Colonic mucosa (tissue), 4 donors: ENCODE measurements at regions not wholly inside any gene's neighbourhood (a gene's known extent, or its start where the extent isn't known, plus 50 kb on each side); places are given as distances from the start of the nearest gene placed in this dataset.

ENCODE experiments used
- DNase-seq: peaks from one replicate; pipeline ENCODE4 v3.0.0-alpha.2; 2020
- H3K27ac ChIP-seq: fragments of 200-600 bp; one replicate; pipeline ENCODE4 v1.8.0; 2021
- H3K27me3 ChIP-seq: fragments of 200-600 bp; one replicate; pipeline ENCODE4 v1.8.0; 2021
- H3K36me3 ChIP-seq: fragments of 200-600 bp; one replicate; pipeline ENCODE4 v1.8.0; 2021
- H3K4me1 ChIP-seq: fragments of 200-600 bp; one replicate; pipeline ENCODE4 v1.8.0; 2021; ENCODE audit warnings: mild to moderate bottlenecking
- H3K4me3 ChIP-seq: fragments of 200-600 bp; one replicate; pipeline ENCODE4 v1.8.0; 2021
- H3K9ac ChIP-seq, 2 donors: one replicate each; pipeline ENCODE4 v1.7.0; 2013; ENCODE audit warnings: control low read depth in 2 of 2, low read depth in 2 of 2, low read length in 2 of 2
- H3K9me3 ChIP-seq: fragments of 200-600 bp; one replicate; pipeline ENCODE4 v1.8.0; 2021
- CTCF ChIP-seq: fragments of 200-600 bp; IDR thresholded peaks from one replicate; pipeline ENCODE4 v1.8.0; 2022; ENCODE audit warnings: antibody characterized with exemption, mild to moderate bottlenecking
- intact Hi-C: fragments of 100-400 bp; cut with DNase I; formaldehyde crosslinking; loops from one replicate; pipeline ENCODE4 v1.14.1; 2022
- donor health status: healthy.
- donor health status: DM: no; HTN: no; CAD: no.
- donor health status: DM: no; HTN: no; CAD: no.

- no peaks in the 10 kb centered on the region for H3K9me3 ChIP-seq
- TF ChIP-seq CTCF, result no peak
- no peaks in the 10 kb centered on the region for H3K4me1 ChIP-seq
- H3K27ac ChIP-seq, result peak overlapping the region; percentile 70
- intact Hi-C loops, result no loop called here
- no peak for DNase-seq
- no peaks in the 10 kb centered on the region for H3K27me3 ChIP-seq
- H3K4me3 ChIP-seq, result peak overlapping the region; percentile 14
- no peaks in the 10 kb centered on the region for H3K36me3 ChIP-seq
- H3K9ac ChIP-seq, result peak overlapping the region in 1 of 2 donors; percentile 81
Observed at GRCh38 chr10:4217653-4218052, 432.6 kb upstream of the KLF6 start.

DNA sequence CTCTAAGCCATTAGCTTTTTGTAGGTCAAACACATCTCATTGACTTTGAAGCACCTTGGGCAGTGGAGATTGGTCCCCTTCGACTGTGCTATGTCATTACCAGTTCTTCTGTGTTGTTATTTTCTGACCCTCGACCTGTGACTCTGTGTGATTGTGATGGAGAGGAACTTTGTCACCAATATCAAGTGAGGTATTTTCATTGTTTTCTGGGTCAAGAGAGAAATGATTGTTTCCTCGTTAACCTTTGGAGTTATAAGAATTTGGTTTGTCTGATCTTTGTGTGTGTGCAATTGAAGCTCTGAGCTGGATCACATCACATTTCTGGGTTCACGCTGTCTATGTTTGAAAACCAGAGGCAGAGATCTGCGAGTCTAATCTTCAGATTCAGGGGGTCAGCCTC, 432.2 kb upstream of the KLF6 start:
- DNase-seq, result no peak
- Histone ChIP-seq H3K9me3 (no peaks in the 10 kb centered on the region), H3K36me3 (no peaks in the 10 kb centered on the region), H3K27ac (peak overlapping the region; percentile 70), H3K9ac (peak overlapping the region in 1 of 2 donors; percentile 81), H3K27me3 (no peaks in the 10 kb centered on the region), H3K4me1 (no peaks in the 10 kb centered on the region), H3K4me3 (no peak overlapping the region)
- no peak for TF ChIP-seq CTCF
- intact Hi-C loops, result no loop called here

DNA sequence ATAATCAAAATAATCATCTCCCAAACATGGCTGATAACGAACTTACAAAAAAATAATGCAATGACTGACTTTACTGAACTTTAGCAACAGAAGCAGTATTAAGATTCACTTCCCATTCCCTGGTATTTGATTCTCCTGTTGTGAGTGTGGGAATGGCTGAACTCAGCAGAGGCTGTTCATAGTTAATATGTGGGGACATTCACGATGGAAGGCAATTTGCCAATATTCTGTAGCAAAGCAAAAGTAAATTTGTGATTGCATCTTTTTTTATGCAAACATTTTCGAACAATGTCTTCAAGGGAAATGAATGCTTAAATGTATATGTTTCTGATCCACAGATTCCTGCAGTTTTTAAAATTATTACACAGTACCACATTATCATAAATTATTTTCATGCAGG, 431.7 kb upstream of the KLF6 start:
- DNase-seq, result no peak
- H3K27ac ChIP-seq, result no peak overlapping the region
- H3K4me3 ChIP-seq, result no peak overlapping the region
- H3K9ac ChIP-seq, result no peak overlapping the region
- no peaks in the 10 kb centered on the region for H3K4me1 ChIP-seq
- no peaks in the 10 kb centered on the region for H3K9me3 ChIP-seq
- TF ChIP-seq CTCF, result no peak
- H3K36me3 ChIP-seq, result no peaks in the 10 kb centered on the region
- no peaks in the 10 kb centered on the region for H3K27me3 ChIP-seq
- intact Hi-C loops, result no loop called here

DNA sequence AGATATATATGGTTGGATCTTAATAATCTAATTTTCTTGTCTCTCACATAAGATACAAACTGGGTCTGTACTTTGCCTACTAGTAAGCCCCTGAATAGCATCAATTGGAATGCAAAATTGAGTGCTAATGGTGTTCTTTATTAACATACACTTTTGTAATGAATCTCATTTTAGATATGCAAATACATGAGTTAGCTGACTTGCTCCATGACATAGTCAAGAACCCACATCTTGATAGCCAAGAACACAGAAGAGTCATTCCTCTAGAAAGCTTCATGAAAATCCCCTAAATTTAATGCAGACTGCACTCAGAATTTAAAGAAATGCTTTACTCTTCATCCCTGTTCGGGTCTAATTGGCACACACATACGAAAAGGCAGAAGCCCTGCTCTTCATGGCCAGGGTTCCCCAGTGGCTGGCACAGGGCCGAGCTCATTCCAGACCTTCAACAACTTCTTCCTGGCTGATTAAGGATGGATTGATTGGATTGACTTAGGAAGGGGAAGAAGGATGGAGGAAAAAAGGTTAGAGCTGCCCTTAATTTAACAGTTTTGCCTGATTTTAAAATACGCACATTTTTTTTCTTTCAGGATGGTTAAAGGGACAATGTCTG, 431.1 kb upstream of the KLF6 start:
- no peaks in the 10 kb centered on the region for H3K36me3 ChIP-seq
- intact Hi-C loops, result no loop called here
- no peaks in the 10 kb centered on the region for H3K27me3 ChIP-seq
- H3K4me3 ChIP-seq, result no peak overlapping the region
- no peak overlapping the region for H3K9ac ChIP-seq
- no peak overlapping the region for H3K27ac ChIP-seq
- DNase-seq, result no peak
- H3K9me3 ChIP-seq, result no peaks in the 10 kb centered on the region
- TF ChIP-seq CTCF, result no peak
- H3K4me1 ChIP-seq, result no peaks in the 10 kb centered on the region

GRCh38 chr10:4215485-4215884, 430.5 kb upstream of the KLF6 start:
- DNase-seq, result no peak
- intact Hi-C loops, result no loop called here

More at GRCh38 chr10:4215485-4215884, 430.5 kb upstream of the KLF6 start:
- H3K36me3 ChIP-seq, result no peaks in the 10 kb centered on the region
- peak overlapping the region; percentile 29 for H3K27ac ChIP-seq
- H3K4me1 ChIP-seq, result no peaks in the 10 kb centered on the region
- no peaks in the 10 kb centered on the region for H3K9me3 ChIP-seq
- no peak overlapping the region for H3K9ac ChIP-seq
- no peak for TF ChIP-seq CTCF
- H3K27me3 ChIP-seq, result no peaks in the 10 kb centered on the region
- H3K4me3 ChIP-seq, result no peak overlapping the region
